GM19467 (cell line): ENCODE measurements at regions not wholly inside any gene's neighbourhood (a gene's known extent, or its start where the extent isn't known, plus 50 kb on each side); places are given as distances from the start of the nearest gene placed in this dataset.

Source experiments
- ATAC-seq: cut with Tn5 transposase; IDR thresholded peaks from one replicate; pipeline ENCODE4 v1.9.1; 2021; ENCODE audit warnings: mild to moderate bottlenecking, moderate library complexity; ENCODE audit not compliant: unreplicated experiment

DNA sequence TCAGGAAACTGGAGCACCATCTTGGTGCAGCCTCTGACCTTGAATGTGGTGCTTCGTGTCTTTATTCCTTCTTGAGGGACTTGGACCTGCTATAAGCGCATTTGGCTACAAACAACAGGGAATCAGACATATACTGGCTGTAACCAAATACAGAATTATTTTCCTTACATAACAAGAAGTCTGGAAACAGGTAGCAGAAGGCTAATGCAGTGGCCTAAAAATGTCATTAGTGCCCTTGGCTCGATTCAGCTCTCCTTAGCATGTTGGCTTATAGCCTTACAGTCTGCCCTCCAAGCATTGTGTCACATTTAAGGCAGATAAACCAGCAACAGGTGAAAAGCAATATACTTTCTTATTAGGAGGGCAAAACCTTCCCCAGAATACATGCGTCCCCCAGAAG, 655.4 kb downstream of the XIRP2 start:
- no peak for ATAC-seq

DNA sequence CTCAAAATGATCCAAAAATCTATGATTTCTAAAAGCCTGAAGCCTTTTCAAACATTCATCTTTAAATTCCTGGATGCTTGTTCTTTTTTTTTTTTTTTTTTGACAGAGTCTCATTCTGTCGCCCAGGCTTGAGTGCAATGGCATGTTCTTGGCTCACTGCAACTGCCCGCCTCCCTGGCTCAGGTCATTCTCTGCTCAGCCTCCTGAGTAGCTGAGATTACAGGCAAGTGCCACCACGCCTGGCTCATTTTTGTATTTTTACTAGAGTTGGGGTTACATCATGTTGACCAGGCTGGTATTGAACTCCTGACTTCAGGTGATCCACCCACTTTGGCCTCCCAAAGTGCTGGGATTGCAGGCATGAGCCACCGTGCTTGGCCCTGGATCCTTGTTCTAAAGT, 649.5 kb downstream of the XIRP2 start:
- ATAC-seq, result no peak

- no peak for ATAC-seq
Observed at GRCh38 chr2:167534443-167534842, 646.2 kb downstream of the XIRP2 start.

GRCh38 chr2:167524786-167525185, 636.5 kb downstream of the XIRP2 start:
- ATAC-seq, result no peak

- no peak for ATAC-seq
Observed at GRCh38 chr2:167510071-167510759, 621.9 kb downstream of the XIRP2 start.

GRCh38 chr2:167509586-167509985, 621.3 kb downstream of the XIRP2 start:
- no peak for ATAC-seq

DNA sequence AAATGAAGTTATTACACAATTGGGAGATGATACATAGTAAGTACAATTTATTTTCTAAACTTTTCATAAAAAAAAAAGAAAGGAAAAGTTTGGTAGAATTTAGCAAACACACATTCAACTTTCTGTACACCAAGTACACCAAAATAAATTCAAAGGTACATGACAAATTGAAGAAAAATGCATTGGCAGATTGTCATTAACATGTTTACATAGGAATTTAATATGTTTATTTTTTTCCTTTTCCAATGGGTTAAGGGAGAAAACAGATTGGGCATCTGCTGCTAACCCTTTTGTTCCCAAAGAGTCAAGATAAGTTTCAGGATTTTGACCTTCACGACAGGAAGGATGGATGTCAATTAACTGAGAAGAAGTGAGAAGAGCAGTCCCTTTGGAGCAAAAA, 620.4 kb downstream of the XIRP2 start:
- ATAC-seq, result no peak

GRCh38 chr2:167506395-167506794, 618.1 kb downstream of the XIRP2 start:
- no peak for ATAC-seq

DNA sequence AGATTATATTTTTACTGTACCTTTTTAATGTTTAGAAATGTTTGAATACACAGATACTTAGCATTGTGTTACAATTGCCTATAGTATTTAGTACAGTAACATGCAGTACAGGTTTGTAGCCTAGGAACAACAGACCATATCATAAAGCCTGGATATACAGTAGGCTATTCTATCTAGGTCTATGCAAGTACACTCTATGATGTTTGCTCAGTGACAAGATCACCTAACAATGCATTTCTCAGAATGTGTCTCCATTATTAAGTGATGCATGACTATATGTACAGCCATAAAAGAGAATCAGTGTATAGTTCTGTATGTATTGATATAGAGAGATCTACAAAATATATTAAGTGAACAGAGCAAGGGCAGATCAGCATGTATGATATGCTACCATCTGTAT, 616.4 kb downstream of the XIRP2 start:
- ATAC-seq, result no peak

- ATAC-seq, result no peak
Observed at GRCh38 chr2:167504061-167504460, 615.8 kb downstream of the XIRP2 start.

DNA sequence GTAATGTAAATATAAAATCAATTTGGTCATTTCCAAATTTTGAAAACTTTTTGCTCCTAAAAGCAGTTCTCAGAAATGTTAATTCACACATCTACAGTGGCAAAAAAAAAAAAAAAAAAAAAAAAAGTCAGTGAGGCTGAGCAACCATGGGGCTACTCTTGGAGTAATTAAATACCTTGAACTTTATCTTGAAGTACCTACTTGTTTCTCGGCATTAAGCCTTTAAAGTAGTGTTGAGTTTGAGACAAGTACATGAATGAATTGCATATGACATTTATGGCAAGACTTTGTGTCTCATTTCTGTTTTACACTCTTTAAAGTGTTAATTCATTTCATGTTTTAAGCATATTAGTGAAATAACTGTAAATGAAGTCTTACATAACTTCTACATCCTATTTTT, 613.3 kb downstream of the XIRP2 start:
- ATAC-seq, result no peak

DNA sequence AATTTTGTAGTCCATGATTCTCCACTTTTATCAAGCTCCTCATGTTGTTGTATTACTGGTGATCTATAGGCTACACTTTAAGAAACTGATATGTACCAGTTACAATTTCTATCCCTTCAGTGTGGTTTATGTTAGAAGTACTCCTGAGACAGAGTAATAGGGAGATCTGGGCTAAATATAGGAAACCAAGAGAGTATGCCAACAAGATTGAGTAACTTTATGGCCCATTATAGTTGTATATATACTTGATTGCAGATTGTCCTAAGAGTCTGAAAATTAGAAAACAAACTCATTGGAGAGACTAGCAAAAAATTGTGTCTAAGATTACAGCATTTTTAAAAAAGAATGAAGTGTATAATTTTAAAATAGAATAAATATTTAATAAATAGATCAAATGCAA, 605.6 kb downstream of the XIRP2 start:
- no peak for ATAC-seq

DNA sequence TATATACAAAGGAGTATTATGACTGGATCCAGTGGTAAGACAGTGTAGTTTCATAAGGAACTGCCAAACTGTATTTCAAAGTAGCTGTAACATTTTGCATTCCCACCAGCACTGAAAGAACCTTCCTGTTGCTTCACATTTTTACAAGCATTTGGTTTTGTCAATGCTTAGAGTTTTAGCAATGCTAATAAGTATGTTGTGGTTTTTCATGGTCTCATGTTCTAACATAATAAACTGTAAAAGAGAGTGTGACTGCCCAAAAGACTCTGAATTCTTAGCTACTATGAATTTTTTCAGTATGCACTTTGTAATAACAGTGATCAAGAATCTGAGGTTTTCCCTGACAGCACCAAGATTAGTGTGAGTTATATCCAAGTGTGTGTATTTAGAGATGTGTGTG, 604.2 kb downstream of the XIRP2 start:
- no peak for ATAC-seq

DNA sequence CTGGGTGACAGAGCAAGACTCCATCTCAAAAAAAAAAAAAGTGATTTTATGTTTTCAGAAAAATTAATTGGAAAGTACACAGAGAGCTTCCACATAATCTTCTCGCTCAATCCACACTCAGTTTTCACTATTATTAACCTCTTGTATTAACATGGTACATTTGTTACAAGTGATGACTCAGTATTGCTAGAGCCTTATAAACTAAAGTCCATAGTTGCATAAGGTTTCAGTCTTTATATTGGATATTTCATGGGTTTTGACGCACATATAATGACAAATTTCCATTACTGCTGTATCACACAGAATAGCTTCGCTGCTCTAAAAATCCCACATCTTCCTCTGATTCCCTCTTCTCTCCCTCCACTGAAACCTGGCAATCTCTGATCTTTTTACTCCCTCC, 603.5 kb downstream of the XIRP2 start:
- no peak for ATAC-seq

- no peak for ATAC-seq
Observed at GRCh38 chr2:167490455-167490854, 602.2 kb downstream of the XIRP2 start.

DNA sequence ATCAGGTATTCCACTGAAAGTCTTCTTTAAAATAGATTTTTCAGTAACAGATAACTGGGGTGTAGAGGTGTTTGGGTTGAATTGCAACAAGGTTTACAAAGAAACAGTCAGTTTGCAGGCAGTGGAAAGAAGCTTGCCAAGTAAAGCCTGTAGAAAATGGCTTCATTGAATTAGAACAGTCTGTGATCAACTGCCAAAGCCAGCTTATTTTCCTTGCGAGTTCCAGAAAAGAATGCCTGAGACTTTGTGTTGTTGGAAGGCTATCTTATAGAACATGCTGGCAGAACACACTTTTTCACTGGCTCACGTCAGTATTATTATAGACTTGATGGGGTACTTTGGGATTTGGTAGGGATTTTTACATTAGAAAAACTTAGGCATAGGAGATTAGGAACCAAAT, 601.0 kb downstream of the XIRP2 start:
- no peak for ATAC-seq

DNA sequence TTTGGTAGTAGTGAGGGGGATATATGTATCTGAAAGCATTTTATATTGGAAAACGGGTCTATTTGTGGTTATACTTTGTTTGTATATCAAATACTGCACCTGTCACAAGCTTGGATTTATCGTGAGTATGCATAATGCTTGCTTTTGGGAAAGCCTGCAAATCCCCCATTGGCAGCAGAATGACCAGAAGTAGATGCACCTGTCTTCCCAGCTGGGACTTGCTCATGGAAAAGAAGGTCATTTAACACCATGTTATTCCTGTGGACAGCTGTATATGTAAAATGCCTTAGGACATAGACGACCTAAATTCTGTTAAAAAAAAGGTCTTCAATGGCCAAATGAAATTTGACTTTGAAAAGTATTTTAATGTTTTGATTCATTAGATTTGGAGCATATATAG, 599.4 kb downstream of the XIRP2 start:
- ATAC-seq, result no peak

GRCh38 chr2:167484875-167485274, 596.6 kb downstream of the XIRP2 start:
- no peak for ATAC-seq

- ATAC-seq, result no peak
Observed at GRCh38 chr2:167480986-167481309, 592.7 kb downstream of the XIRP2 start.

GRCh38 chr2:167480232-167480985, 592.1 kb downstream of the XIRP2 start:
- ATAC-seq, result no peak

GRCh38 chr2:167478196-167478595, 589.9 kb downstream of the XIRP2 start:
- no peak for ATAC-seq

DNA sequence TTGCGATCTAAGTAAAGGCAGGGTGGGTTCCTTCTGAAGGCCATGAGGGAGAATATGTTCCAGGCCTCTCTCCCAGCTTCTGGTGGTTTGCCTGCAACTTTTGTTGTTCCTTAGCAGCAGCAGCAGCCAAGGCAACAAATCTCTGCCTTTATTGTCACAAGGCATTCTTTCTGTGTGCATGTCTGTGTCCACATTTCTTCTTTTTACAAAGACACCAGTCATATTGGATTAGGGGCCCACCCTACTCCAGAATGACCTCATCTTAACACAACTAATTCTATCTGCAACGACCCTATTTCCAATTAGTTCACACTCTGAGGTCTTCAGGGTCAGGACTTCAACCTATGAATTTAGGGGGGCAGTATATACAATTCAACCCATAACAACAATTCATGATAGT, 587.5 kb downstream of the XIRP2 start:
- ATAC-seq, result no peak

GRCh38 chr2:167471734-167472133, 583.5 kb downstream of the XIRP2 start:
- peak; percentile 79 for ATAC-seq
